Breast epithelium (tissue), 4 donors: ENCODE measurements at regions not wholly inside any gene's neighbourhood (a gene's known extent, or its start where the extent isn't known, plus 50 kb on each side); places are given as distances from the start of the nearest gene placed in this dataset.

Experiments used
- DNase-seq, 2 donors: peaks; one replicate each; pipeline ENCODE4 v3.0.0-alpha.2; 2019; ENCODE audit warnings: low spot score in 2 of 2
- H3K27ac ChIP-seq, 2 donors: fragments of 200-600 bp; sonication (generic) in 1 of 2; one replicate each; pipeline ENCODE4 v1.5.1; 2016 to 2019; ENCODE audit warnings: mild to moderate bottlenecking in 1 of 2
- H3K27me3 ChIP-seq, 2 donors: fragments of 200-600 bp; sonication (generic) in 1 of 2; one replicate each; pipeline versions ENCODE4 v1.5.1 to v1.6.0; 2017 to 2019; ENCODE audit warnings: control low read depth in 1 of 2, mild to moderate bottlenecking in 1 of 2
- H3K36me3 ChIP-seq: fragments of 200-600 bp; one replicate; pipeline ENCODE4 v1.5.1; 2019
- H3K4me1 ChIP-seq, 2 donors: fragments of 200-600 bp; sonication (generic); one replicate each; pipeline ENCODE4 v1.5.1; 2016 to 2019; ENCODE audit warnings: control low read depth in 1 of 2
- H3K4me3 ChIP-seq, 3 donors: fragments of 200-600 bp; sonication (generic); 1 replicate in 2 of 3; 2 replicates in 1 of 3; pipeline ENCODE4 v1.5.1; 2016 to 2019; ENCODE audit warnings: mild to moderate bottlenecking in 3 of 3, moderate library complexity in 2 of 3
- H3K9me3 ChIP-seq, 2 donors: fragments of 200-600 bp; sonication (generic) in 1 of 2; one replicate each; pipeline ENCODE4 v1.5.1; 2016 to 2019; ENCODE audit warnings: control low read depth in 1 of 2
- CTCF ChIP-seq, 3 donors: fragments of 450-650 bp; IDR thresholded peaks; one replicate each; pipeline ENCODE4 v1.5.1; 2016 to 2017; ENCODE audit warnings: antibody characterized with exemption in 3 of 3, mild to moderate bottlenecking in 3 of 3, moderate library complexity in 3 of 3
- POLR2A ChIP-seq: fragments of 450-650 bp; IDR thresholded peaks from one replicate; pipeline ENCODE4 v1.6.1; 2016; ENCODE audit warnings: antibody characterized with exemption, mild to moderate bottlenecking, moderate library complexity
- POLR2AphosphoS5 ChIP-seq, 3 donors: sonication (generic); formaldehyde crosslinking; IDR thresholded peaks; one replicate each; pipeline ENCODE4 v1.6.1; 2017; ENCODE audit warnings: antibody characterized with exemption in 3 of 3
- intact Hi-C: fragments of 100-400 bp; cut with DNase I; formaldehyde crosslinking; loops from one replicate; pipeline ENCODE4 v1.15.1; 2023; ENCODE audit warnings: low total_unique reads

GRCh38 chr2:129205176-129205575 lies 774.3 kb upstream of the RAB6C start:
- Histone ChIP-seq H3K36me3 (no peaks in the 10 kb centered on the region), H3K27me3 (no peaks in the 10 kb centered on the region), H3K9me3 (no peaks in the 10 kb centered on the region), H3K27ac (no peak overlapping the region), H3K4me3 (no peak overlapping the region), H3K4me1 (no peaks in the 10 kb centered on the region)
- DNase-seq: no peak
- intact Hi-C loops: no loop called here
- no peak for TF ChIP-seq CTCF (IDR thresholded peaks at IDR 0.05)
- TF ChIP-seq POLR2AphosphoS5 (IDR thresholded peaks at IDR 0.05): no peak
- TF ChIP-seq POLR2A: no peak

GRCh38 chr2:129205766-129206165 lies 773.7 kb upstream of the RAB6C start:
- no peak for DNase-seq
- Histone ChIP-seq H3K27ac (no peak overlapping the region), H3K36me3 (no peaks in the 10 kb centered on the region), H3K27me3 (no peaks in the 10 kb centered on the region), H3K4me1 (no peaks in the 10 kb centered on the region), H3K9me3 (no peaks in the 10 kb centered on the region), H3K4me3 (no peak overlapping the region)
- intact Hi-C loops: no loop called here
- TF ChIP-seq CTCF (IDR thresholded peaks at IDR 0.05) (no peak), POLR2AphosphoS5 (IDR thresholded peaks at IDR 0.05) (no peak), POLR2A (no peak)

- no peak overlapping the region for H3K4me3 ChIP-seq
- H3K36me3 ChIP-seq: no peaks in the 10 kb centered on the region
- H3K27ac ChIP-seq: no peak overlapping the region
- no peaks in the 10 kb centered on the region for H3K9me3 ChIP-seq
- no peaks in the 10 kb centered on the region for H3K27me3 ChIP-seq
- intact Hi-C loops: no loop called here
- no peak for DNase-seq
- no peaks in the 10 kb centered on the region for H3K4me1 ChIP-seq
- TF ChIP-seq CTCF (IDR thresholded peaks at IDR 0.05): no peak
- TF ChIP-seq POLR2AphosphoS5 (IDR thresholded peaks at IDR 0.05): no peak
- no peak for TF ChIP-seq POLR2A
Measured at GRCh38 chr2:129212299-129212958, 767.0 kb upstream of the RAB6C start.

- Histone ChIP-seq H3K27ac (no peak overlapping the region), H3K4me3 (no peak overlapping the region), H3K27me3 (no peaks in the 10 kb centered on the region), H3K4me1 (no peaks in the 10 kb centered on the region), H3K36me3 (no peaks in the 10 kb centered on the region), H3K9me3 (no peaks in the 10 kb centered on the region)
- TF ChIP-seq CTCF (IDR thresholded peaks at IDR 0.05): no peak
- DNase-seq: no peak
- intact Hi-C loops: no loop called here
Measured at GRCh38 chr2:129224022-129224421, 755.4 kb upstream of the RAB6C start.

- no peak for DNase-seq
- Histone ChIP-seq H3K27ac (no peak overlapping the region), H3K9me3 (no peaks in the 10 kb centered on the region), H3K4me1 (no peaks in the 10 kb centered on the region), H3K36me3 (no peaks in the 10 kb centered on the region), H3K27me3 (no peaks in the 10 kb centered on the region), H3K4me3 (no peak overlapping the region)
- intact Hi-C loops: no loop called here
- TF ChIP-seq POLR2A (no peak), POLR2AphosphoS5 (IDR thresholded peaks at IDR 0.05) (no peak), CTCF (IDR thresholded peaks at IDR 0.05) (no peak)
Measured at GRCh38 chr2:129224486-129224885, 755.0 kb upstream of the RAB6C start.
